ENCODE measurements at regions not wholly inside any gene's neighbourhood (a gene's known extent, or its start where the extent isn't known, plus 50 kb on each side); places are given as distances from the start of the nearest gene placed in this dataset.

GRCh38 chr7:25279705-25280104 lies 51.4 kb upstream of the NPVF start:
- no peak overlapping the region for H3K27ac ChIP-seq (replicated peaks in 1 of 4)
- no peaks in the 10 kb centered on the region for H3K27me3 ChIP-seq
- intact Hi-C loops (cut with DNase I): no loop called here
- WGBS: 75% methylated on average over 4 of the region's 4 CpGs
- no peaks in the 10 kb centered on the region for H3K9me3 ChIP-seq
- H3K36me3 ChIP-seq: no peaks in the 10 kb centered on the region
- H3K4me3 ChIP-seq: no peak overlapping the region
- DNase-seq (ENCODE audit: extremely low spot score): peak; percentile 62
- TF ChIP-seq EP300 (IDR thresholded peaks at IDR 0.05) (no peak), CTCF (IDR thresholded peaks at IDR 0.05) (no peak), POLR2A (IDR thresholded peaks at IDR 0.05; ENCODE audit: low read depth) (no peak), POLR2AphosphoS5 (IDR thresholded peaks at IDR 0.05) (no peak)
- H3K4me1 ChIP-seq: no peaks in the 10 kb centered on the region

- Histone ChIP-seq H3K36me3 (no peaks in the 10 kb centered on the region), H3K4me1 (no peaks in the 10 kb centered on the region), H3K9me3 (no peaks in the 10 kb centered on the region), H3K4me3 (no peak overlapping the region), H3K27me3 (no peaks in the 10 kb centered on the region), H3K27ac (replicated peaks in 1 of 4) (no peak overlapping the region)
- TF ChIP-seq EP300 (IDR thresholded peaks at IDR 0.05) (no peak), POLR2A (IDR thresholded peaks at IDR 0.05; ENCODE audit: low read depth) (no peak), POLR2AphosphoS5 (IDR thresholded peaks at IDR 0.05) (no peak), CTCF (IDR thresholded peaks at IDR 0.05) (no peak)
- 93% methylated on average over 3 of the region's 3 CpGs for WGBS
- intact Hi-C loops (cut with DNase I): no loop called here
- DNase-seq (ENCODE audit: extremely low spot score): no peak
Measured at GRCh38 chr7:25280181-25280580, 51.9 kb upstream of the NPVF start.

- intact Hi-C loops (cut with DNase I): no loop called here
- no peaks in the 10 kb centered on the region for H3K4me1 ChIP-seq
- H3K9me3 ChIP-seq: no peaks in the 10 kb centered on the region
- DNase-seq (ENCODE audit: extremely low spot score): no peak
- H3K27ac ChIP-seq (replicated peaks in 1 of 4): no peak overlapping the region
- no peaks in the 10 kb centered on the region for H3K36me3 ChIP-seq
- 90% methylated on average over 8 of the region's 8 CpGs for WGBS
- no peak overlapping the region for H3K4me3 ChIP-seq
- no peak for TF ChIP-seq POLR2AphosphoS5 (IDR thresholded peaks at IDR 0.05)
- TF ChIP-seq CTCF (IDR thresholded peaks at IDR 0.05): no peak
- no peak for TF ChIP-seq POLR2A (IDR thresholded peaks at IDR 0.05; ENCODE audit: low read depth)
- H3K27me3 ChIP-seq: no peaks in the 10 kb centered on the region
Measured at GRCh38 chr7:25282194-25282593, 53.9 kb upstream of the NPVF start.

GRCh38 chr7:25286756-25287155 lies 58.5 kb upstream of the NPVF start:
- Histone ChIP-seq H3K36me3 (no peaks in the 10 kb centered on the region), H3K4me3 (no peak overlapping the region), H3K27me3 (no peaks in the 10 kb centered on the region), H3K9me3 (no peaks in the 10 kb centered on the region), H3K27ac (replicated peaks in 1 of 4) (no peak overlapping the region), H3K4me1 (peaks cover 0 to 24% (median 21%) of the 10 kb centered on the region in 4 donors)
- TF ChIP-seq EP300 (IDR thresholded peaks at IDR 0.05) (no peak), POLR2A (IDR thresholded peaks at IDR 0.05; ENCODE audit: low read depth) (no peak), CTCF (IDR thresholded peaks at IDR 0.05) (no peak), POLR2AphosphoS5 (IDR thresholded peaks at IDR 0.05) (no peak)
- DNase-seq (ENCODE audit: extremely low spot score): no peak
- intact Hi-C loops (cut with DNase I): no loop called here

- no peak overlapping the region for H3K27ac ChIP-seq (replicated peaks in 1 of 4)
- H3K4me1 ChIP-seq: peaks cover 0 to 24% (median 21%) of the 10 kb centered on the region in 4 donors
- intact Hi-C loops (cut with DNase I): no loop called here
- H3K4me3 ChIP-seq: no peak overlapping the region
- H3K9me3 ChIP-seq: no peaks in the 10 kb centered on the region
- TF ChIP-seq POLR2A (IDR thresholded peaks at IDR 0.05; ENCODE audit: low read depth) (no peak), POLR2AphosphoS5 (IDR thresholded peaks at IDR 0.05) (no peak), CTCF (IDR thresholded peaks at IDR 0.05) (no peak), EP300 (IDR thresholded peaks at IDR 0.05) (no peak)
- no peaks in the 10 kb centered on the region for H3K36me3 ChIP-seq
- H3K27me3 ChIP-seq: no peaks in the 10 kb centered on the region
- WGBS: 85% methylated on average over 6 of the region's 6 CpGs
- no peak for DNase-seq (ENCODE audit: extremely low spot score)
Measured at GRCh38 chr7:25287291-25287690, 59.0 kb upstream of the NPVF start.
